GM18907 (cell line): ENCODE measurements at regions not wholly inside any gene's neighbourhood (a gene's known extent, or its start where the extent isn't known, plus 50 kb on each side); places are given as distances from the start of the nearest gene placed in this dataset.

Source experiments
- ATAC-seq: cut with Tn5 transposase; IDR thresholded peaks from one replicate; pipeline ENCODE4 v1.9.1; 2021; ENCODE audit warnings: mild to moderate bottlenecking, moderate library complexity; ENCODE audit not compliant: unreplicated experiment

- ATAC-seq, result no peak
Observed at GRCh38 chr2:58913082-58913726, 672.1 kb upstream of the FANCL start.

GRCh38 chr2:58911877-58912276, 670.8 kb upstream of the FANCL start:
- no peak for ATAC-seq

GRCh38 chr2:58908501-58909154, 667.5 kb upstream of the FANCL start:
- no peak for ATAC-seq

GRCh38 chr2:58907644-58908043, 666.5 kb upstream of the FANCL start:
- no peak for ATAC-seq

GRCh38 chr2:58906081-58906645, 665.0 kb upstream of the FANCL start:
- no peak for ATAC-seq

- ATAC-seq, result no peak
Observed at GRCh38 chr2:58904095-58904494, 663.0 kb upstream of the FANCL start.

- ATAC-seq, result no peak
Observed at GRCh38 chr2:58903427-58903826, 662.3 kb upstream of the FANCL start.

- ATAC-seq, result no peak
Observed at GRCh38 chr2:58900246-58901027, 659.3 kb upstream of the FANCL start.

- ATAC-seq, result no peak
Observed at GRCh38 chr2:58899692-58900091, 658.6 kb upstream of the FANCL start.

- no peak for ATAC-seq
Observed at GRCh38 chr2:58896638-58897037, 655.5 kb upstream of the FANCL start.

GRCh38 chr2:58895857-58896256, 654.7 kb upstream of the FANCL start:
- no peak for ATAC-seq

- ATAC-seq, result no peak
Observed at GRCh38 chr2:58893656-58894351, 652.7 kb upstream of the FANCL start.

GRCh38 chr2:58891828-58892377, 650.8 kb upstream of the FANCL start:
- ATAC-seq, result no peak

GRCh38 chr2:58890865-58891525, 649.9 kb upstream of the FANCL start:
- ATAC-seq, result no peak

- ATAC-seq, result no peak
Observed at GRCh38 chr2:58886009-58886408, 644.9 kb upstream of the FANCL start.

GRCh38 chr2:58879834-58880233, 638.7 kb upstream of the FANCL start:
- no peak for ATAC-seq

- no peak for ATAC-seq
Observed at GRCh38 chr2:58878778-58879177, 637.7 kb upstream of the FANCL start.

GRCh38 chr2:58876126-58876525, 635.0 kb upstream of the FANCL start:
- no peak for ATAC-seq

GRCh38 chr2:58875436-58875835, 634.3 kb upstream of the FANCL start:
- no peak for ATAC-seq

- ATAC-seq, result no peak
Observed at GRCh38 chr2:58871469-58872142, 630.5 kb upstream of the FANCL start.
